ENCODE measurements at regions not wholly inside any gene's neighbourhood (a gene's known extent, or its start where the extent isn't known, plus 50 kb on each side); places are given as distances from the start of the nearest gene placed in this dataset.
A peak's percentile ranks its signal among the peaks of the same experiment; 100 is the strongest.

- no peak for TF ChIP-seq CTCF (IDR thresholded peaks at IDR 0.05)
These were observed 158.1 kb upstream of the RPS6KA2 start (continued) for GRCh38 chr6:166785131-166785530.

- FAIRE-seq, result no peak
- ChIA-PET POLR2A (no interaction called here), CTCF (interaction anchor here (0.7 to 1.8 kb wide), 3 partner anchors 10 to 357 kb away, joined by 3 to 7 read pairs (median 6); no protein-coding TSS in a partner anchor)
- Histone ChIP-seq H3K27ac (no peak overlapping the region), H3K4me3 (no peak overlapping the region), H3K4me2 (no peak overlapping the region), H3K4me1 (no peaks in the 10 kb centered on the region), H3K9me3 (no peaks in the 10 kb centered on the region)
- WGBS (ENCODE audit: missing lambda C conversion rate), result 34% methylated on average over 7 of the region's 7 CpGs
- no peak for TF ChIP-seq HOXB5 (CRISPR knock-in tag; IDR thresholded peaks at IDR 0.05)
- no peak for TF ChIP-seq HMGXB4 (CRISPR knock-in tag; IDR thresholded peaks at IDR 0.05; ENCODE audit: borderline replicate concordance)
- no peak for TF ChIP-seq BCL3 (IDR thresholded peaks at IDR 0.05)
- no peak for TF ChIP-seq CBX8 (IDR thresholded peaks at IDR 0.05)
- TF ChIP-seq RARB (CRISPR knock-in tag; IDR thresholded peaks at IDR 0.05), result no peak
- TF ChIP-seq HDAC2 (IDR thresholded peaks at IDR 0.05), result no peak
- TF ChIP-seq HEYL (CRISPR knock-in tag; IDR thresholded peaks at IDR 0.05), result no peak
- no peak for DNase-seq (ENCODE audit: low read depth in 1 of 2, low spot score in 1 of 2)
- no peak for ATAC-seq
These were observed 157.6 kb upstream of the RPS6KA2 start for GRCh38 chr6:166784691-166785090.

GRCh38 chr6:166782520-166782919 is 155.5 kb upstream of the RPS6KA2 start:
- WGBS (ENCODE audit: missing lambda C conversion rate), result 75% methylated on average over 4 of the region's 10 CpGs
- Histone ChIP-seq H3K27ac (no peak overlapping the region), H3K4me2 (no peak overlapping the region), H3K4me1 (no peaks in the 10 kb centered on the region), H3K4me3 (no peak overlapping the region), H3K9me3 (no peaks in the 10 kb centered on the region)
- CTCF ChIA-PET, result interaction anchor here (0.9 to 1.2 kb wide), 4 partner anchors 10 to 360 kb away, joined by 3 to 9 read pairs (median 4); no protein-coding TSS in a partner anchor
- no peak for DNase-seq (ENCODE audit: low read depth in 1 of 2, low spot score in 1 of 2)
- POLR2A ChIA-PET, result no interaction called here
- TF ChIP-seq MAFK (IDR thresholded peaks at IDR 0.05; ENCODE audit: partially characterized antibody) (peak; percentile 28), GATA3 (IDR thresholded peaks at IDR 0.05; ENCODE audit: borderline replicate concordance) (no peak)
- no peak for ATAC-seq
- FAIRE-seq, result no peak

- TF ChIP-seq PHF8 (IDR thresholded peaks at IDR 0.05; ENCODE audit: borderline replicate concordance, low read depth) (no peak), CHD2 (IDR thresholded peaks at IDR 0.05; ENCODE audit: low read length, partially characterized antibody) (no peak), TFCP2L1 (CRISPR knock-in tag; IDR thresholded peaks at IDR 0.05) (no peak), RARB (CRISPR knock-in tag; IDR thresholded peaks at IDR 0.05) (no peak), ZSCAN20 (CRISPR knock-in tag; IDR thresholded peaks at IDR 0.05) (no peak), MAX (IDR thresholded peaks at IDR 0.05) (no peak), ATOH8 (CRISPR knock-in tag; IDR thresholded peaks at IDR 0.05; ENCODE audit: low read depth) (no peak), RFX5 (IDR thresholded peaks at IDR 0.05) (no peak)
- Histone ChIP-seq H3K4me2 (no peak overlapping the region), H3K4me1 (no peaks in the 10 kb centered on the region), H3K4me3 (no peak overlapping the region), H3K9me3 (no peaks in the 10 kb centered on the region), H3K27ac (no peak overlapping the region)
- FAIRE-seq (no peak), DNase-seq (ENCODE audit: low read depth in 1 of 2, low spot score in 1 of 2) (no peak), ATAC-seq (no peak)
- WGBS (ENCODE audit: missing lambda C conversion rate), result 31% methylated on average over 4 of the region's 6 CpGs
- ChIA-PET CTCF (interaction anchor here (0.7 to 1.2 kb wide), 2 partner anchors 204 to 208 kb away, joined by 3 to 6 read pairs; no protein-coding TSS in a partner anchor), POLR2A (no interaction called here)
These were observed 154.3 kb upstream of the RPS6KA2 start for GRCh38 chr6:166781331-166781730.

Data from A549 (cell line).